ENCODE measurements at regions not wholly inside any gene's neighbourhood (a gene's known extent, or its start where the extent isn't known, plus 50 kb on each side); places are given as distances from the start of the nearest gene placed in this dataset.

DNA sequence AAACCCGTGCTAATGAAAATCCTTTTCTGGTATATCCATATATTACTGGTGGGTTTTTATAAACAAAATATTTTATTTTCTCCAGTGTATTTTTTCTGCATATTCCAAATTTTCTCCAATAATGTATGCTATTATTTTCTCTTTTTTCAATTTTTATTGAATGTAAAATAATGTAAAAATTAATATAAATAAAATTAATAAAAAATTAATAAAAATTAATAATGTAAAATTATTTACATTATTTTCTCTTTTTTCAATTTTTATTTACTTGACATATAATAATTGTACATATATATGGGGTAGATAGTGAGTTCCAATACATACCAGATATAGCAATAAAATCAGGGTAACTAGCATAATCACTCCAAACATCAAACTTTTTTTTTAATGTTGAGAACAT, 56.4 kb downstream of the OXSM start:
- TF ChIP-seq, protein P1, sequence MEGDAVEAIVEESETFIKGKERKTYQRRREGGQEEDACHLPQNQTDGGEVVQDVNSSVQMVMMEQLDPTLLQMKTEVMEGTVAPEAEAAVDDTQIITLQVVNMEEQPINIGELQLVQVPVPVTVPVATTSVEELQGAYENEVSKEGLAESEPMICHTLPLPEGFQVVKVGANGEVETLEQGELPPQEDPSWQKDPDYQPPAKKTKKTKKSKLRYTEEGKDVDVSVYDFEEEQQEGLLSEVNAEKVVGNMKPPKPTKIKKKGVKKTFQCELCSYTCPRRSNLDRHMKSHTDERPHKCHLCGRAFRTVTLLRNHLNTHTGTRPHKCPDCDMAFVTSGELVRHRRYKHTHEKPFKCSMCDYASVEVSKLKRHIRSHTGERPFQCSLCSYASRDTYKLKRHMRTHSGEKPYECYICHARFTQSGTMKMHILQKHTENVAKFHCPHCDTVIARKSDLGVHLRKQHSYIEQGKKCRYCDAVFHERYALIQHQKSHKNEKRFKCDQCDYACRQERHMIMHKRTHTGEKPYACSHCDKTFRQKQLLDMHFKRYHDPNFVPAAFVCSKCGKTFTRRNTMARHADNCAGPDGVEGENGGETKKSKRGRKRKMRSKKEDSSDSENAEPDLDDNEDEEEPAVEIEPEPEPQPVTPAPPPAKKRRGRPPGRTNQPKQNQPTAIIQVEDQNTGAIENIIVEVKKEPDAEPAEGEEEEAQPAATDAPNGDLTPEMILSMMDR (IDR thresholded peaks at IDR 0.05; ENCODE audit: low read depth, low read length, missing input control), result no peak
- no peak for TF ChIP-seq SP1 (IDR thresholded peaks at IDR 0.05)

Measured in liver (tissue), 3 donors.